ENCODE measurements at regions not wholly inside any gene's neighbourhood (a gene's known extent, or its start where the extent isn't known, plus 50 kb on each side); places are given as distances from the start of the nearest gene placed in this dataset.
"Not testable (repeated sequence)": the region's sequence is repeated elsewhere in the genome, so short reads cannot be mapped to it uniquely, and the experiment has no call there.

GRCh38 chr2:209311948-209312347 lies 111.9 kb upstream of the MAP2 start:
- H3K27ac ChIP-seq = no peak overlapping the region
- no peaks in the 10 kb centered on the region for H3K4me1 ChIP-seq (ENCODE audit: insufficient read depth)
- DNase-seq (ENCODE audit: low spot score) = no peak
- no peaks in the 10 kb centered on the region for H3K36me3 ChIP-seq (replicated peaks; ENCODE audit: insufficient read depth, low read depth)
- no peaks in the 10 kb centered on the region for H3K9me3 ChIP-seq (ENCODE audit: low read depth)
- 93% methylated on average over 2 of the region's 2 CpGs for WGBS (ENCODE audit: low lambda C conversion rate, missing lambda C conversion rate)
- H2AFZ ChIP-seq = no peak overlapping the region
- no peak overlapping the region for H3K4me2 ChIP-seq
- no peak overlapping the region for H3K4me3 ChIP-seq
- no peaks in the 10 kb centered on the region for H4K20me1 ChIP-seq (ENCODE audit: insufficient read depth, poor library complexity, severe bottlenecking)
- H3K9me2 ChIP-seq (replicated peaks; ENCODE audit: insufficient read depth) = no peaks in the 10 kb centered on the region
- TF ChIP-seq EZH2 (IDR thresholded peaks at IDR 0.05; ENCODE audit: borderline replicate concordance) (no peak), EZH2phosphoT487 (IDR thresholded peaks at IDR 0.05; ENCODE audit: low read depth, severe bottlenecking, unreplicated experiment) (no peak), CTCF (IDR thresholded peaks at IDR 0.05; ENCODE audit: poor library complexity) (no peak)
- H3K79me2 ChIP-seq = no peaks in the 10 kb centered on the region
- H3K27me3 ChIP-seq = no peaks in the 10 kb centered on the region

GRCh38 chr2:209312450-209312849 lies 111.4 kb upstream of the MAP2 start:
- H3K27ac ChIP-seq; H3K4me1 ChIP-seq (ENCODE audit: insufficient read depth); H3K9me2 ChIP-seq (replicated peaks; ENCODE audit: insufficient read depth); H3K9me3 ChIP-seq (ENCODE audit: low read depth); H3K4me2 ChIP-seq; H3K79me2 ChIP-seq; DNase-seq (ENCODE audit: low spot score); H4K20me1 ChIP-seq (ENCODE audit: insufficient read depth, poor library complexity, severe bottlenecking); H3K4me3 ChIP-seq; H2AFZ ChIP-seq; H3K36me3 ChIP-seq (replicated peaks; ENCODE audit: insufficient read depth, low read depth); H3K27me3 ChIP-seq: not testable (repeated sequence)
- WGBS (ENCODE audit: low lambda C conversion rate, missing lambda C conversion rate) = 88% methylated on average over 1 of the region's 1 CpG

GRCh38 chr2:209314653-209315052 lies 109.2 kb upstream of the MAP2 start:
- WGBS (ENCODE audit: low lambda C conversion rate, missing lambda C conversion rate) = 80% methylated on average over 2 of the region's 2 CpGs
- no peaks in the 10 kb centered on the region for H3K27me3 ChIP-seq
- H3K27ac ChIP-seq = no peak overlapping the region
- no peak overlapping the region for H3K4me3 ChIP-seq
- H2AFZ ChIP-seq = no peak overlapping the region
- TF ChIP-seq EZH2phosphoT487 (IDR thresholded peaks at IDR 0.05; ENCODE audit: low read depth, severe bottlenecking, unreplicated experiment) (no peak), CTCF (IDR thresholded peaks at IDR 0.05; ENCODE audit: poor library complexity) (no peak), EZH2 (IDR thresholded peaks at IDR 0.05; ENCODE audit: borderline replicate concordance) (no peak)
- no peaks in the 10 kb centered on the region for H3K9me3 ChIP-seq (ENCODE audit: low read depth)
- H3K79me2 ChIP-seq = no peaks in the 10 kb centered on the region
- H4K20me1 ChIP-seq (ENCODE audit: insufficient read depth, poor library complexity, severe bottlenecking) = no peaks in the 10 kb centered on the region
- H3K9me2 ChIP-seq (replicated peaks; ENCODE audit: insufficient read depth) = no peaks in the 10 kb centered on the region
- no peak for DNase-seq (ENCODE audit: low spot score)
- H3K4me2 ChIP-seq = no peak overlapping the region
- H3K4me1 ChIP-seq (ENCODE audit: insufficient read depth) = no peaks in the 10 kb centered on the region
- H3K36me3 ChIP-seq (replicated peaks; ENCODE audit: insufficient read depth, low read depth) = no peaks in the 10 kb centered on the region

GRCh38 chr2:209316141-209316540 lies 107.7 kb upstream of the MAP2 start:
- Histone ChIP-seq H4K20me1 (ENCODE audit: insufficient read depth, poor library complexity, severe bottlenecking) (no peaks in the 10 kb centered on the region), H3K79me2 (no peaks in the 10 kb centered on the region), H3K36me3 (replicated peaks; ENCODE audit: insufficient read depth, low read depth) (no peaks in the 10 kb centered on the region), H3K4me2 (no peak overlapping the region), H3K27ac (no peak overlapping the region), H2AFZ (no peak overlapping the region), H3K9me2 (replicated peaks; ENCODE audit: insufficient read depth) (no peaks in the 10 kb centered on the region), H3K9me3 (ENCODE audit: low read depth) (no peaks in the 10 kb centered on the region), H3K4me1 (ENCODE audit: insufficient read depth) (no peaks in the 10 kb centered on the region), H3K27me3 (no peaks in the 10 kb centered on the region), H3K4me3 (no peak overlapping the region)
- 62% methylated on average over 2 of the region's 2 CpGs for WGBS (ENCODE audit: low lambda C conversion rate, missing lambda C conversion rate)
- no peak for DNase-seq (ENCODE audit: low spot score)
- TF ChIP-seq EZH2 (IDR thresholded peaks at IDR 0.05; ENCODE audit: borderline replicate concordance) (no peak), CTCF (IDR thresholded peaks at IDR 0.05; ENCODE audit: poor library complexity) (no peak), EZH2phosphoT487 (IDR thresholded peaks at IDR 0.05; ENCODE audit: low read depth, severe bottlenecking, unreplicated experiment) (no peak)
